ENCODE measurements at regions not wholly inside any gene's neighbourhood (a gene's known extent, or its start where the extent isn't known, plus 50 kb on each side); places are given as distances from the start of the nearest gene placed in this dataset.
A peak's percentile ranks its signal among the peaks of the same experiment; 100 is the strongest.

DNA sequence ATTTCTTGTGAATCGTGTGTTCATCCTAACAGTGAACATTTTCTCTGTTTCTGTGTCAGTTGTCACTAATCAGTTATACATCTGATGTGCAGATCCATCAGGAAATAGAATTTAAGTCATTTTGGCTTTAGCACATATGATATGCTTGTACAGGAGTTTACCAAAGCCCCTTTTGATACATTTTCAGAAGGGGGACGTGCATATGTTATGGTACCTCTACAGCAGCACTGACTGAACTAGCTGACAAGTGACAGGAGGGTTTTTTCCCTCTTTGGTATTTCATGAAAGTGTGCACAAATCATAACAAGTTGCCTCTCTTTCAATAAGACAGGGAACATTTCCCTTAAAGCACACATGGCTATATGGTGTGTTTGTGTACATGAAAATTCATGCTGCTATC lies 536.5 kb downstream of the PLCL1 start:
- no peak for DNase-seq (ENCODE audit: low read depth)

DNA sequence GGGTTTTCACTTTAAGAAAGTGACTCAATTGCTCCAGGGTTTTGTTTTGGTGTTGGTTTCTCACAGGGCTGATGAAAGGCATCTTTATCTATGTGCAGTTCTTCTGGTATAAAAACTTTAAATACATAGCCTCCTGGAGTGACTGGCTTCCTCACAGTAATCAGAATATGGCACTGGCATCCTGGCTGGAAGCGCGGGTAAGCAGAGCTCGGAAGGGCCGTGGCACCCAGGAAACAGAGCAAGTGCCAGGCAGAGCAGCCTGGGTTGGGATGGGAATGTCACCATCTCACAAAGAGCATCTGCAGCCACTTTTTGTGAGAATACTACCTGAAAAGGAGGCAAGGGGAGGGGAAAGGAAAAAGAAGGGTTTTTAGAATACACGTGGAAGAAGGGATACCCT lies 534.7 kb downstream of the PLCL1 start:
- DNase-seq (ENCODE audit: low read depth): no peak

GRCh38 chr2:198337368-198337767 lies 533.0 kb downstream of the PLCL1 start:
- DNase-seq (ENCODE audit: low read depth): no peak

- DNase-seq (ENCODE audit: low read depth): no peak
These were observed 524.1 kb downstream of the PLCL1 start for GRCh38 chr2:198328454-198328853.

- no peak for DNase-seq (ENCODE audit: low read depth)
These were observed 523.1 kb downstream of the PLCL1 start for GRCh38 chr2:198327526-198327925.

- DNase-seq (ENCODE audit: low read depth): no peak
These were observed 522.0 kb downstream of the PLCL1 start for GRCh38 chr2:198326431-198326830.

- DNase-seq (ENCODE audit: low read depth): no peak
These were observed 521.0 kb downstream of the PLCL1 start for GRCh38 chr2:198325359-198325758.

- no peak for DNase-seq (ENCODE audit: low read depth)
These were observed 519.7 kb downstream of the PLCL1 start for GRCh38 chr2:198324071-198324470.

DNA sequence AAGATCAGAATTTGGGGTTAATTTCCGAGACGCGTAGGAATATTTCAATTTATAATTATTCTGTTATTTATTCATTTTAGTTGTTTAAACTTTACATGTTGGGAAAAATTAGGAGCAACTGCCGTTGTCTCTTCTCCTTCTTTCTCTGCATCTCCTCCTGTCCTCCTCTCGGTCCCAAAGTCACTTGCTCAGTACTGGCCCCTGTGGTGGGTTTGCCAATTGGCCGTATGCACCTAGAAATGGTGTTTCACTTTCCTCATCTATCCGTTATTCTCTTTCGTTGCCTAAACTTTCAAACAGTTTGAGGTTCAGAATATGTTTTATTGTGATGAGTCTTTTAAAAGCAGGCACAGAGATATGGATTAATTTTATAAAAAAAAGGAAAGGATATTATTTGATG lies 517.9 kb downstream of the PLCL1 start:
- no peak for DNase-seq (ENCODE audit: low read depth)

DNA sequence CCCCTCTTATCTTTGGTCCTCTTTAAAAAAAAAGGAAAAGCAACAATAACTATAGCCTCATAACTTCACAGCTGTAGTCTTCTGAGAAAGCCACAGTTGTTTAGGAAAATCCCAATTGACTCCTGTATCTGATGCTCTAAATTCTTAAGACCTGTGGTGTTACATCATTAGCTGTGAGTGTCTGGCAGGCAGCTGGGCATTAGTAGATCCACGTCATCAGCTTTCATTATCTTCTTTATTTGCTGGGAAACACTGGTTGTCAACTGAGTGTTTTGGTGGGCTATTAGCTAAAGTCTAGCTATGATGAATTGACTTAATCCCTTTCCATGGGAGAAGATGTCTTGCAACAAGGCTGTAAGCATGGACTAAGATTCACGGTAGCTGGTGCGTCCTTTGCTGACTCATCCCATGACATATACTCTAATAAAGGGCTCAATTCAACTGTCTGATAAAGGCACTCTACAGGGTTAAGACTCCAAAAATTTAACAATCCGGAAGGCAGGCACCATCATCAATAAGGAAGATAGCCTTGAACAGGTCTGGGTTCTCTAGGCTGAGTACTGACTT lies 517.2 kb downstream of the PLCL1 start:
- no peak for DNase-seq (ENCODE audit: low read depth)

- DNase-seq (ENCODE audit: low read depth): no peak
These were observed 512.5 kb downstream of the PLCL1 start for GRCh38 chr2:198316852-198317396.

DNA sequence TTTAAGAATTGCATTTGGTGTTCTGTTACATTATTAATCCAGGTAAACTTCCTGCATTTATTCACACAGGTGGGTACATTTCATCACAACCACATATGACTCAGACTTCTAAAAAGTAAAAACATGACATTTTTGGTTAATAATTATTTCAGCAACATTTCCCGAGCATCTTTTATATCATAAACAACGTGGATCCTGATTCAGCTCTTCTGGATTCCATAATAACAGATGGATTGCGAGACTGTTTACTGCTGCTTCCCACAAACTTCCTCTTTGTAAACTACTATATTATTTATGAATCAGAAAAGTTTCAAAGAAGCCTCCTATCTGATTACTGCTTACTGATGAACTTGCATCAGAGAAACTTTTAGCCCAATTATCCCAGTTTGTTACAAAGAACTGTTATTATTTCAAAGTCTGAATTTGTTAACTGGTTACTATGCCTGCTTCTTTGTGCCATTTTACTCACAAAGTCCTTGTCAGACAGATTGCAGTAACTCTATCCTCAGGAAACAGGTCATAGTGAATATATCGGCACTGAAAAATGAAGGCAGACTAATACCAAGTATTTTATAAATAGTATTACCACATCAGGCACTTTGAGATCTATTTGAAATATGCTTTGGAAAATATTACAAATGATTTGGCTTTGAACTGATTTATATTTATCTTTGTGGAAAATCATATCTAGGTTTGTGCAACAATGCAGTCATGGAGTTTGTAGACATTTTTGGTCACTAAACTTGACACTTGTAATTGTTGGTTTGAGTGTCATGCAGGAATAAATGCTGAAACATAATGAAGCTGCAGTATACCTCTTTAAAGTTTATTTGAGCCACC lies 511.6 kb downstream of the PLCL1 start:
- DNase-seq (ENCODE audit: low read depth): no peak

DNA sequence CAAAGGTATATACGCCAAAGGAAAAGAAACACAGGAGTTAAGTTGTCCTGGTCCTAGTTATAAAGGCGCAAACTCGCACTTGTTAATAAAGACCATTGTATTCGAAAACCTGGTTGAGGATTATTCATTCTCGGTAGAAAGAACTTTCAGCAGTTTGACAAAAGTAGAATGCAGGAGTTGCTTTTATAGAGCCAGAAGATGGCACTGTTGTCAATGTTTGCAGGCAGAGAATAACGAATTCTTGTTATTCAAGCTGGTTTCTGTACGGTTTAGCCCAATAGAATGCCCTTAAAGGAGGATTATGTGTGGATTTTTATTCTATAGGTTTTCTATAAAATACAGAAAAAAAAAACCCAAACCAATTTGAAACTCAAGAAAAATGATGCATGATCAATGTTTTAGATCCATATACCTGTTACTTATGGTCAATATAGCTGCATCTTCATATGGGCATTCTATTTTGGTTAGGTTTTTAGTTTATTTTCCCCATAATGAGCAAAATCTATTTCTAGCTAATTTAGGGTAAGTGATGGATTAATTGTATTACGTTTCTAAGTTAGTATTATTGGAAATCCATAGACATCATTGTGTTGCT lies 510.3 kb downstream of the PLCL1 start:
- DNase-seq (ENCODE audit: low read depth): no peak

- no peak for DNase-seq (ENCODE audit: low read depth)
These were observed 508.4 kb downstream of the PLCL1 start for GRCh38 chr2:198312596-198313483.

DNA sequence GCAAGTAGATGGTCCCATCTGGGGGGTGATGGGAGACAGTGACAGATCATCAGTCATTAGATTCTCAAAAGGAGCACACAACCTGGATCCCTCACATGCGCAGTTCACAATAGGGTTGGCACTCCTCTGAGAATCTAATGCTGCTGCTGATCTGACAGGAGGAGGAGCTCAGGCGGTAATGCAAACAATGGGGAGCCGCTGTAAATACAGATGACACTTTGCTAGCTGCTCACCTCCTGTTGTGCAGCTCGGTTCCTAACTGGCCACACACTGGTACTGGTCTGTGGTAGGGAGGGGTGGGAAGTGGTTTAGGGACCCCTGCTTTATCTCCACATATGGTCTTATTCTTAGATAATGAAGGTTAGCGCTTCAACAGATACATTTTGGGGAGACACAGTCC lies 506.6 kb downstream of the PLCL1 start:
- no peak for DNase-seq (ENCODE audit: low read depth)

- DNase-seq (ENCODE audit: low read depth): peak; percentile 46
These were observed 505.4 kb downstream of the PLCL1 start for GRCh38 chr2:198309673-198310280.

DNA sequence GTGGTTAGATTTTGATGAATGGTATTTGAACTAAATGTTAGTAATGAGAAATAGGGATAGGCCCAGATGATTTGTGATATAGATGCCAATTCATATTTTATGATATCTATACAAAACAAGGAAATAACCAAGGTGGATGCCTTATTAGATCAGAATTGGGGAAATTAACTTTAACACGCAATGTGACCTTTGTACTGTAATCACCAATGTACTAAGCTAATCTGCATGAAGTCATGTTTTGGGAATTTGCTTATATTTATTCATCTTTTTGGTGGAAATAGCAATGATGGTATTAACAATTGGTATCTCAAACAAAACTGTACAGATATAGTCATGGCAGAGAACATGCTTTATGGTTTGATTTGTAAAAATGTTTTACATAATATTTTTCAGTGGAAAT lies 504.7 kb downstream of the PLCL1 start:
- no peak for DNase-seq (ENCODE audit: low read depth)

- DNase-seq (ENCODE audit: low read depth): no peak
These were observed 504.0 kb downstream of the PLCL1 start for GRCh38 chr2:198308368-198308767.

DNA sequence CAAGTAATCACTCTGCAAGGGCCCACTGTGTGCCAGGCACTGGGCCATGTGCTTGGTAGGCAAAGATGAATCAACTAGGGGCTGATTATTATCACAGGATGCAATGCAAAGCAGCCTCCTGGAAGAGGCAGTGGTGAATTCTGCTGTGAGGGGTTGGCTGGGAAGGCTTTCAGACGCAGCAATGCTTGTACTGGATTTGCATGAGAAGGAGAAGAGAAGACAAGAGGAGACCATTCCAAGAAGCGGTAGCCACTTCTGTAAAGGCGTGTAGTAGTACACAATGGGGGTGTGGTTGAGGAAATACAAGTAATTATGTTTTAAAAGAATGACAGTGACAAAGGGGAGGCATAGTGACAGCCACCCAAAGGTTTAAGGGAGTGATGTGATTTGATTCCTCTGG lies 502.7 kb downstream of the PLCL1 start:
- no peak for DNase-seq (ENCODE audit: low read depth)

DNA sequence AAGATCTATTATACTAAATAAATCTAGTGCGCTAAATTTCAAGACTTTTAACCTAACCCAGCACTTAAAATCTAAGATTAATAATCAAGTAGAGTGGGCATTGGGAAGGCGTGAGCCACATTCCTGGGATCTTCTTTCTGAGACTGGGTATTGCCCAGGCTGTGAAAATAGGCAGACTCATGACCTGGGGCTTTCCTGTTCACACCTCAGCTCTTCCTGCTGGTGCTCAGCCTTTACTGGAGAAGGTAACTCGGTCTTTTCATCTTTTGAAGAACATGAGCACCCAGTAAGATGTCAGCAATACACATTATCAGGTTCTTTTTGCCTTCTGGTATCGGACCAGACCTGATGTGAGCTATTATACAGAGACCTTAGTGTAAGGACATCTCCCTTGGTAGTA lies 500.5 kb downstream of the PLCL1 start:
- no peak for DNase-seq (ENCODE audit: low read depth)

DNA sequence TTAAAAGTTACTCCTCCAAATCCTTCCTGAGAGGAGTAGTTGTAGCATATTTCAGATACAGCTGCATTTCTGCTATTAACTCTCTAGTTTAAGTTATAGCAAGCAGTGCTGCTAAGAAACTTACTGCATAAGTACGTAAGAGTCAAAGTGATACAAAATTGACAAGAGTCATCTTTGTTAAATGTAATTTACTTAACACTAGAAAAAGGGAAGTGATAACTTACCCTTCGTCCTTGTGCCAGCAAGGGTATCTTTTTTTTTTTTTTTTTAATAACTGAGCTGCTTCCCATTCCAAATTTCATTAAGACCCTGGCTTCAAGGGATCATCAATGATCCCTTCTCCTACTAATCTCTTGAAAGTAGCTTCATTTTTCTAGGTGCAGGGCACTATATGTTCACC lies 493.0 kb downstream of the PLCL1 start:
- no peak for DNase-seq (ENCODE audit: low read depth)

All from activated T-cell treated with anti-CD3 and anti-CD28 coated beads for 24 hours (primary cell).